GM18867 (cell line): ENCODE measurements at regions not wholly inside any gene's neighbourhood (a gene's known extent, or its start where the extent isn't known, plus 50 kb on each side); places are given as distances from the start of the nearest gene placed in this dataset.
A peak's percentile ranks its signal among the peaks of the same experiment; 100 is the strongest.

Experiments
- ATAC-seq: cut with Tn5 transposase; IDR thresholded peaks from one replicate; pipeline ENCODE4 v1.9.1; 2021; ENCODE audit warnings: mild to moderate bottlenecking, moderate library complexity; ENCODE audit not compliant: unreplicated experiment

DNA sequence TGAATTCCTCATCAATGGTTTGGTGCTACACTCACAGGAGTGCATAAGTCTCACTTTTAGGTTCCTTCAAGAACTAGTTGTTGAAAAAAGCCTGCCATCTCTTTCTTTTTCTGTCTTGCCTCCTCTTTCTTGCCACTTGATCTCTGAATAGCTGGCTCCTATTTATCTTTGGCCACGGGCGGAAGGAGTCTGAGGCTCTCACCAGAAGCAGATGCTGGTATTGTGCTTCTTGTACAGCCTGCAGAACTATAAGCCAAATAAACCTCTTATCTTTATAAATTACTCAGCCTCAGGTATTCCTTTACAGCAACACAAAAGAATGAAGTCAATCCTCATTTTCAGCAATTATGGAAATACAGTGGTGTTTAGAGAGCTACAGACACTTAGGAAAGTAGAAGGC, 247.1 kb upstream of the PRR16 start:
- ATAC-seq = no peak

DNA sequence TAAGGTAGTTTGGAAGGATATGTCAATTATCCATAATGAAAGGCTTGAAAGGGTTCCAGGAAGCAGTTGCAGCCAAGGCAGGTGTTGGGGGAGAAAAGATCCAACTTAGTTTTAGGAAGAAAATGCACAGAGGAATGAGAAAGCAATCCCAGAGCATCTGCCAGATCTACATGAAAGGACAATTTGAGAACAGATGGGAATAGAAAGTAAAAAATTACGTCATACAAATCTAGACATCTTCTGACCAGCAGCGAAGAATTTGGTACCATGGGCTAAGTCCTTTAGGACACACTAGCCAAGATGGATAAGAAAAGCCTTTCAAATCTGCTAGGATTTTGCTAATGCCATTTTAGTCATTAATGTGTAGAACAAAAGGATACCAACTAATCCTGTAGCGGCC, 244.1 kb upstream of the PRR16 start:
- ATAC-seq = no peak

DNA sequence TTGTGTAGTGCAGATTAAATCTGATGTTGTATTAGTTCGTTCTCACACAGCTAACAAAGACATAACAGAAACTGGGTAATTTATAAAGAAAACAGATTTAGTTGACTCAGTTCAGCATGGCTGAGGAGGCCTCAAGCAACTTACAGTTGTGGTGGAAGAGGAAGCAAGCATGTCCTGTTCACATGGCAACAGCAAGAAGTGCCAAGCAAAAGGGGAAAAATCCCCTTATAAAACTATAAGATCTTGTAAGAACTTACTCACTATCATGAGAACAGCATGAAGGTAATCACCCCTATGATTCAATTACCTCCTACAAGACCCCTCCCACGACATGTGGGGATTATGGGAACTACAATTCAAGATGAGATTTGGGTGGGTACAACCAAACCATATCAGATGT, 238.6 kb upstream of the PRR16 start:
- ATAC-seq = no peak

DNA sequence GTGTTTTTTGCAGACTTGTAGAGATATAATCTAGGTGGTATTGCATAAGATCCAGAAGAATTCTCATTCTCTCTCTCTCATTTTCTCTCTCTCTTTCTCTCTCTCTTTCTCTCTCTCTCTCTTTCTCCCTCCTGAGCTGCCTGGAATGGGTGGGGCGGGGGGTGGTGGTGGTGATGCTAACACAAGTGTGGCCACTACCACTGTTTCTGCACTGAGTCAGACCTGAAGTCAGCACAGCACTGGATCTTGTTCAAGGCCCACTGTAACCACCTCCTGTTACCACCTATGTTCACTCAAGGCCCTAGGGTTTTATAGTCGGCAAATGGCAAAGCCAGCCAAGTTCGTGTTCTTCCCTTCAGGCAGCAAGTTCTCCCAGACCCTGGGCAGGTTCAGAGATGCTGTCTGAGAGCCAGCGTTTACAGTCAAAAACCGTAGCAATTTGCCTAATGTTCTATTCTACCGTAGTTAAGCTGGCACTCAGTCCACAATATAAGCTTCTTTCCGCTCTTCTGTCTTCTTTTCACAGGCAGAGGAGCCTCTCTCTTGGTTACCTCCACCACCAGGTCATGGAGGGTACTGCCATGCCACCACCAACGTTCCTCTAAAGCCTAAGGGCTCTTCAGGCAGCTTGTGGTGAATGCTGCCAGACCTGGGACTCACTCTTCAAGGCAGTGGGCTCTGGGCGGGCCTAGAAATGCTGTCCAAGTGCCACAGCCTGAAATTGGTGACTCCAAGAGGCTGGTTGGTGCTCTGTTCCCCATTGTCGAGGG, 235.7 kb upstream of the PRR16 start:
- peak; percentile 65 for ATAC-seq

DNA sequence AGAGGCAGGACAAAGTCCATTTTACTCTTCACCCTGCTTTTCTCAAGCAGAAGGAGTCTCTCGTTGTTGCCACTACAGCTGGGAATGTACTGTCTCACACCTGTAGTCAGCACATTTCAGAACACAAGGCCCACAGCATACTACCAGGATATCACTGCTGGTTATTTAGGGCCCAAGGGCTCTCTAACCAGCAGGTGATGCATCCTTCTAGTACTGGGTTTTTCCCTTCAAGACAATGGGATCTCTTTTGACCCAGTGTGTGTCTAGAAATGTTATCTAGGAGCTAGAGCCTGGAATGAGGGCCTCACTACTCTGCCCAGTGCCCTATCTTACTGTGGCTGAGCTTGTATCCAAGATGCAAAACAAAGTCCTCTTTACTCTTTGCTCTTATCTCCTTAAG, 235.1 kb upstream of the PRR16 start:
- ATAC-seq = no peak

DNA sequence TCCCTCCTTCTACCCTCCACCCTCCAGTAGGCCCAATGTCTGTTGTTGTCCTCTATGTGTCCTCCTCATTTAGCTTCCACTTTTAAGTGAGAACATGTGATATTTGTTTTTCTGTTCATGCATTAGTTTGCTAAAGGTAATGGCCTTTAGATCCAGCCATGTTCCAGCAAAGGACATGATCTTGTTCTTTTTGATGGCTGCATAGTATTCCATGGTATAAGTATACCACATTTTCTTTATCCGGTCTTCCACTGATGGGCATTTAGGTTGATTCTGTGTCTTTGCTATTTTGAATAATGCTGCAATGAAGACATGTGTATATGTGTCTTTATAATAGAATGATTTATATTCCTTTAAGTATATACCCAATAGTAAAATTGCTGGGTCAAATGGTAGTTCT, 232.5 kb upstream of the PRR16 start:
- no peak for ATAC-seq

DNA sequence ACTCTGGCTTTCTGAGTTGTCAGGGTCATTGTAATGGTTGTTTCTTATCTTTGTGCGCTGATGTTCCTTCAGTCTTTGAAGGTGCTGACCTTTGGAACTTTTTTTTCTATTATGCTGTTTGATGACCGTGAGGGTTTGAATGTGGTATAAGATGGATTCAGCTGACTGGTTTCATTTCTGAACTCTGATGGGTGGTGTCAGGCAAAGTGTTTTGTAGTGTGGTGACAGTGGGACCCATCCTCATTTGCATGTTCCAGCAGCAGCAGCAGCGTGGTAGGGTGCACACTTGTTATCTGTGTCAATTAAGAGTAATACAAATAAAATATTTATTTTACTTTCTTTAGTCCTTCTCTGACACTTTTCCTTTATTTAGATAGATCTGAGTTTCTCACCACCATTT, 227.7 kb upstream of the PRR16 start:
- ATAC-seq = peak; percentile 83

DNA sequence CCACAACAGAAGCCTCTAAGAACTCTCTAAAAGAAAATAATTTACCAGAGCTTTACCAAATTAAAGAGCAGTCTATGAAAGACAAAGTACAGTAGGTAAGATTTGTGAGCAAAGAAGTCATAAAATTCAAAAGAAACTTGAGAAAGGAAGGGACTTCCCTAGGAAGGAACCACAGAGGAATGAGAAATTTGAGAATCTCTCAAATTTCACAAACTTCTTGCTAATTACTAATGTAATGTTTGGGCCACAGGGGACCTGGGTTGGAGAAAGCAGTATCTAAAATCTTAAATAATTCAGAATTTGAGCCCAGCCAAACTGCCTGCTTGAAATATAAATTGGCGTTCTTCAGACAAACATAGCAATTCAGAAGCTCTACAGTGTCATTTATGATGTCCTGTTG, 225.0 kb upstream of the PRR16 start:
- no peak for ATAC-seq

DNA sequence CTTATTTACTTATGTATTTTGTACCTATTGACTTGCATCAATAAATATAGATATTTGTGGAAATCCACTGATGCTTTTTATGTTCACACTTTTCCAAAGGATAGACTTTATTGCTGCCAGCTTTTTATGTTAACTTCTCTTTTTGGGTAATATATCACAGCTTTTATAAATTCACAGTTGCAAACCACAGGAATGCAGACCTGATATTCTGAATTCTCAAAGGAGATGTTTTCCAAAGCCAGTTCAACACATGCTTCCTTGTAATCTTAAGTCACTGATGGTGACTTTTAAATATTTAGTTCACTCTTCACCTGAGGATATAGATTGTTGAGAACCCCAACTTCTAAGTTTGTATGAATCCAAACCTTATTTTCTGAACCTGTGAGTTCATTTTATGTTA, 223.4 kb upstream of the PRR16 start:
- no peak for ATAC-seq

DNA sequence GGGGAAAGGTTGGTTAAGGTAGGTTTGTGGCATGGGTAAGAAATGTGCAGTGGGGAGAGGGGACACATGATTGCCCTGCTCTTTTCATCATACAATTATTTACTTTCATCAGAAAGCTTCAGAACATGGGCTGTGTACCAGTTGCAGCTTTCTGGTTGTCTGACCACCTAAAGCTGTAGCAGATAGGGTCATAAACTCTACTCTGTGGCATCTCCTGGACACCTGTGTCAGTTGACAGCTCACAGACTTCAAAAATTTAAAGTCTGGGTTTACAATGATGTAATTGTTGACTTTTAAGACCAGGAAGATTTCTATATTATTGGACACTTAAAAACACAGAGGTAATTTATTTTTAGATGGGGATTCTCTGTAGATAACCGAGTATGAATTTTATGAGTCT, 222.7 kb upstream of the PRR16 start:
- ATAC-seq = no peak

DNA sequence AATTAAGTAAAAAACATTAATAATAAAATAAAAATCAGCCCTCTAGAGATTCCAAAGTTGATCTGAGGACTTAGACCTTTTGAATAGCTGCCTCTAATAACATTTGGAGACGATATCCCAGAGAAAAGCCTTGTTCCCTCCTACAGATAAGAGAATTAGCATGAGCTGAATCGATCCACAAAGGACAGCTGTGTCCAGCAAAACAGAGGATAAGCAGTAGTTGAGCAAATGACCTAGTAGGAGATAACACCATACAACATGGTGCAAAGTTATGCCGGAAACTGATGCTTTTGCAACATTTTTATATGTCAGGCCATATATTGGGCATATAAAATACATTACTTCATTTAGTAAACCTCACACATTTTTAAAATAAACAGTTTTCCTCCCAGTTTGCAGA, 212.2 kb upstream of the PRR16 start:
- no peak for ATAC-seq

DNA sequence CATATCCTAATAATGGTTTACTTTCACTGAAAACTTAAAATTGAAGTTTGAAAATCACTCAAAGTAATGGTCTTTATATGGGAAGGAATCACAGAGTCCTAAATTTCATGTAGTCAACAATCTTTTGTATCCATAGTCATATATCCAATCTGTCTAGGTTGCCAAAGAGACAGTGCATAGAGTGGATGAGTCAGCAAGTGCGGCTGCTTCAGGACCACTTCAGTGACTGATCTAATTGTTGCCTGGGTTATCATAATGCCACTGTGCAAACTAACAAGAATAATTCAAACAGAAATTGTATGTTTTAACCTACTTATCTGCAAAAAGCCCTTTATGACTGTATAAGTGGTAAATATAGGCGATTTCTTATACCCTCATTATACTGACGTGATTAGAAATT, 211.3 kb upstream of the PRR16 start:
- no peak for ATAC-seq

DNA sequence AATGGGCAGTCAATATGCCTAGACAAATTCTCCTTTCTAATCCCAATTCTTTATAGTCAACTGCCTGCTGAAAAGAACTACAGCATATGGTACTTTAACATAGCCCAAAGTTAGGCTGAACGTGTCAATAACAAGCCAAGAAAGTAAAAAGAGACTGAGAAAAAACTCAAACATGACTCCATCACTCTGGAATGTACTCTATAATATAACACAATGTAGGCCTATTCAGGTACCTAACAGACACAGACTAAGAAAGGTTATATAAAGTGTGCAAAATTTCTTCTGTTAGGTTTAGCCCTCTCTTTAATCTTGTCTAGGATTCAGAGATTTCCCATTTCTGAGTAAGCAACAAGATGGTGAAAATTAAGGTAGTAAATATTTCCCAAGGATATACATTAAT, 209.7 kb upstream of the PRR16 start:
- ATAC-seq = no peak

DNA sequence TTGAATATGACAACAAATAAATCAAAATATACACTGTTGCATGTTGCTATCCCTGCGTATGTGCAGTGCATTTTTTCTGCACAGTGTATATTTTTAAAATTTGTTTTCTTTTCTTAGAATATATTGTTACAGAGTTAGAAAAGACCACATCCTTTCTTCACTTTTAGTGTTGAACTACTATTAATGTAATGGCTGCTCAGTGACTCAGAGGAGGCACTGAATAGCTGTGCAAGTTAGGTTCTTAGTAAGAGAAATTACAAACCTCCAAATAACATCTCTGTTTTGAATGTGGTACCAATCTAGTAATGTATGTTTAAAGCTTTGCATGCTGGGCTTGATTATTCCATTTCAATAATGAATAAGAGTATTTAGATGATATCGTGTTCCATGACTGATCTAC, 208.9 kb upstream of the PRR16 start:
- ATAC-seq = no peak

DNA sequence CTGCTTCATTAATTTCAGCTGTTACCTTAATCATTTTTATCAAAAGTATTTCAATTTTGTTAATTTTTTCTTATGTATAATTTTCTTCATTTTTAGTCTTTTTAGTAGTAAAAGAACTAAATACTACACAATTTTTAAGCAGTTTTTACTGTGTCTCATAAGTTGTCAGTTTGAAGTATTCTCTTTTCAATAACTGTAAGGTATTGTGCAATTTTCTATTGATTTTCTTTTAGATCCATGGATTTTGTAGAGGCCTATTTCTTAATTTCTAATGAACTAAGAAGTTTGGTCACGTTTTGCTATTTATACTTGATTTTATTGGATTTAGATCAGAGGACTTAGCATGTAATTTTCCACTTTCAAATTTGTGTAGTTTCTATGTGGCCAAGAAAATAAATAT, 207.7 kb upstream of the PRR16 start:
- no peak for ATAC-seq

DNA sequence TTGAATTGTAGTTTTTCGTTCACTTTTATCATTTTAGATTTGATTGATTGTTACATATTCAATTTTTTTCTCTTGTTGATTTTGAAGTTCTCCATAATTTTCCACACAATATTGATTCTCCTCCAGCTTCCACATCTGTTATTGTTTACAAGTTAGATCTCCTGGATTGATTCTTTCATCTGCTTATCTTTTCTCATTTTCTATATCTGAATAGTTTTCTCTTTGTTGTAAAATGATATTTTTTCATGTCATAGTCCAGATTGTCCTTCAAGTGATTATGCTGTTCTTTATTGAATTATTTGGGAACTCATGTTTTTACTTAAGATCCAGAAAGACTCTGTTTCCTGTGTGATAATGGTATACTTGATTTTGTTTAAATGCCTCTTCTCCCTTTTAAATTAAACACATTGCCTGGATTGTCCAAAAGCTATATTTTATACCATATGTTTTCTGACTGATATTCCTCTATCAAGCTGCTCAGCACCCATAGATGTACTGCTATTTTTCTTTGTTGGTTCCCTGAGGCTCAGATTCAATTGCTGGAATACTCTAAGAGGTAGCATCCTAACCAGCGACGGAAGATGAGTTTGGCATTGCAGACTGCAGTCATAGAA, 206.6 kb upstream of the PRR16 start:
- ATAC-seq = no peak

DNA sequence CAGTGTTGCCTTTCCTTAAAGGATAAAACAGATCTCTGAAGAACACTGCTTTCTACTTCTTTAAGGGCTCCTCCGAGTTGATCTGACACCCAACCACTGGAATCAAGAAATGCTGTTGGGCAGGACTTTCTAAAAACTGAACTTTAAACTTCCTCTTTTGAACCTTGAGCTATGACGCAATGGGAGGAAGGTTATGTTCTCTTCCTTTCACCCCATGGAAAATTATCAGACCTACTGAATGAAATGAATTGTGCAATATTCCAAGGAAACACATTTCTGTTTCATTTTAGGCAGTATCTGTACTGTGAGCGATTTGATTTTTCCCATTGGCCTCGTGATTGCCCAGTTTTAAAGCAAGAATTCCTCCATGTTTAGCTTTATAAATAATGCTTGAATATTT, 206.0 kb upstream of the PRR16 start:
- peak; percentile 50 for ATAC-seq

DNA sequence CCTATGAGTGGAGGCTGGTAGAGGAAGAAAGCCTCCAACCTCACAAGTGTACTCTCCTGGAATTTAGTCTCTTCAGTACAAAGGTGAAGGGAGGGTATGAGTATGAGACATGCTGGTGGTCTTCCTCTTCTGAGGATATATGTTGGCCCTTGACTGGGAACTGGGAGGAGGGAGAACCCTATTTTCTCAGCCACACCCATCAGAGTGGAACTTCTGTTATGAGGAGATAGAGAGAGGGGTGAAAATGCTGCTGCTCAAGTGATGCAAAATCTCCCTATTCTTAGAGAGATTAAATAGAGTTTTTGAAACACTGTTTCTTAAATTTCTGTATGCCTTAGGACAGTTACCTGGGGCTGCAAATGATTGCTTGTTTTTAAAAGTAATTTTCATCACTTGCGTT, 203.4 kb upstream of the PRR16 start:
- ATAC-seq = no peak

DNA sequence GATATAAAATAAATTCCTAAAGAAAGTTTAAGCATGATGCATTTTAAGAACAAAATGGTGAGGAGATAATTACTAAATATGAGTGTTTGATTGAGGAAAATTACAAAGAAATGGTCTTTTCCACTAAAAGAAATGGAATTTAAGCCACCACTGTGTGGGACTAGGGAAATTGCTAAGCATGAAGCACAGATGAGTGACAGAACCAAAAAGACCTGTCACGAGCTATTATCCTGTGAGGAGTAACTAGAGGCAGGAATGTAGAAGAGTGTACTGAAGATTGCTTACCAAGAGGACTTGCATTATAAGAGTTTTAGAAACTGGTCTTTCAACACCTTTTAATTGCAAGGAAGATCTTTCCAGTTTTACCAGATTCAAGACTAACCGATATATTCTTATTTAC, 193.6 kb upstream of the PRR16 start:
- no peak for ATAC-seq

DNA sequence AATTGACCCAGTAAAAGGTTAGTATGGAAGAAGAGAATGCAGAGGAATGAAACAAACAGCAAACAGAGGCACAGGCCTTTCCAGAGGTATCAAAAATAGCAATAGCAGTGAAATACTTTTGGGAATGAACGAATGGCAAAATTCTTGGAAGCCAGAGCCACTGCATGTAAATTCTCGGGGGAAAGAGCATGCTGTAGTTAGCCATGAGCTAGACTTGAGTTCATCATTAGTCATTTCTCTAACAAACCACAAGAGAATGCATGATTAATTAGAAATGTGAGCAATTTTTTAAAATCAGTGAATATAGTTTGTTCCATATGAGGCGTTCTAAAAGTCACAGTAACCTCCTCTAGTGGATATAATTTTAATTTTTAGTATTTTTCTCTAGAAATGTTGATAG, 170.3 kb upstream of the PRR16 start:
- ATAC-seq = no peak

DNA sequence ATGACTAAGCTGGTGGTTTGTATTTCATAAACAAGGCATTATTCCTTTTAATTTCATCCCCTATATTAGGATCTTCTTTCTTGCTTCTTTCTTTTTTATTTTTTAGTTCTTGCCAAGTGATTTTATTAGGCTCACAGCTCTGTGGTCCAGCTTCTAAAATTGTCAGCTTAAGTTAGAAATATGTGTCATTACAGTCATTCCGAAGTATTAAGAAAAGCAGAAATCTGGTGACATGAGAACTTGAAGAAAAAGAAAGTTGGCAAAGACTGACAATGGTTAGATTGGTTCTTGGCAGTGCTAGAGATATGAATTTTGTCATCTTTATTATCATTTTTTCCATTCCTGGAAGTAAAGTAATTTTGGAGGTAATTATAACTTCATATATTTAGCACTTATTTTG, 166.5 kb upstream of the PRR16 start:
- no peak for ATAC-seq

DNA sequence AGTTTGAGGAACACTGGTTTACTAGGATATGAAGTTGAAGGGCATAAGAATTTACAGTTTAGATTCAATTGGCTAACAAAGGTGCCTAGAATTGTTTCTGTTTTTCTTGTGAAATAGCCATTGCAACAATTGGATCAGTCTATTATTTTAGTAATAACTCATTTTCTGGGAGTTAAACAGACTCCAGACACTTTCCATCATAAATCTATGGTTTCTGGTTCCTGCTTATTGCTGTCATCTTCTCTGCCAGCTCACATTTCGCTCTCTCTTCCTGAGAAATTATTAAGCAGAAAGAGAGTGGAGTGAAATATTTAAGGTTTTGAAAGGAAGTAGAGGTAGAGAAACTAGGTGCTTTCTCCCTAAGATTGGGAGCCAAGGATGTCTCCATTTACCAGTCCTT, 165.1 kb upstream of the PRR16 start:
- ATAC-seq = no peak

DNA sequence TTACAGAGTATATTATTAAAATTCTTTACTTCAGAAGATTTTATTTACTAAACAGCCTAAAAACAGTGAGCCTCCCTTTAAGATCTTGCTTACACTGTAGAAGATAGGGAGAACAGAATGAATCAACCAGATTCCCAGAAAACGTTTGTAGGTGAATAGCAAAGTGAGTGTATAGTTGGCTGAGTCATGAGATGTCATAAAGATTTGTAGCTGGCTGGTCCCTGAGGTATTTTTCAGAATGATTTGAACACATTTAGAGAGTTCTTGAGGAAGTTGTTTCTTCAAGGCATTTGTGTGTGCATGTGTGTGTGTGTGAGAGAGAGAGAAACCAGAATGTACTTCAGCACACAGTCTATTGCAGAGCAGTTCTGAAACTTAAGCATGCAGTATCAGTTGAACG, 159.4 kb upstream of the PRR16 start:
- no peak for ATAC-seq
